ENCODE measurements at regions not wholly inside any gene's neighbourhood (a gene's known extent, or its start where the extent isn't known, plus 50 kb on each side); places are given as distances from the start of the nearest gene placed in this dataset.

DNA sequence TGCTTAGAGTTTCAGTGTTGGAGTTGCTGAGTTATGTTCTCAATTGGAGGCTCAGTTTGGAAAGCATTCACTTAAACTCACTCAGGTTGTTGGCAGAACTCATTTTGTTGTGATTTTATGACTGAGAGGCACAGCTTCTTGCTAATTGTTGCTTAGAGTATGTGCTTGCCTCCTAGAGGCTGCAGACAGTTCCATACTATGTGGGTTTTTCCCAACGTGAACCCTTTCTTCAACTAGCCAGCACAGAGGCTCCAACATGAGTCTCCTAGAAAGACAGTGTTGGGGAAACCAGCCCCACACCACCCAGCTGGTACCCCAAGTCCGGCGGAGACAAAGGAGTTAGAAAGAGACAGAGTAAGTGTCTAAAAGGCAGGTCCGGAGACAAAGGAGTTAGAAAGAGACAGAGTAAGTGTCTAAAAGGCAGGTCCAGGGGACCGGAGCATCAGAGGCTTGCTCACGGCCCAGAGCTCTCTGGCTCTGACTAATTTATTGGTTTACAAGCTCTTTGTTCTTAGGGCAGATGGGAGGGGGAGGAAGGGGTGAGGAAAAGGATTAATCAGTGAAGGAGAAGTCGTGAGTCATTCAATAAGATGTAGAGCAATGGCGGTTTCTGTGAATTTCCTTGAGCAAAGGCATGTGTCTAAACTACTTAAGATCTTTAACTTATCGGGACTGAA, 999.7 kb upstream of the LRRTM1 start:
- CTCF ChIA-PET = no interaction called here
- POLR2A ChIA-PET = no interaction called here
- Histone ChIP-seq H3K4me1 (ENCODE audit: control insufficient read depth, insufficient read depth, low read length) (no peaks in the 10 kb centered on the region), H3K27ac (ENCODE audit: extremely low read depth, low read depth, low read length) (no peak overlapping the region), H3K4me3 (ENCODE audit: low read depth, low read length) (no peak overlapping the region), H3K36me3 (ENCODE audit: control insufficient read depth in 2 of 2, insufficient read depth in 1 of 2, low read length in 2 of 2) (no peaks in the 10 kb centered on the region), H3K9me3 (ENCODE audit: control insufficient read depth, insufficient read depth, low read depth, low read length) (no peaks in the 10 kb centered on the region)
- TF ChIP-seq ZNF2 (tag by site-specific recombination; IDR thresholded peaks at IDR 0.05) (no peak), ZNF433 (tag by site-specific recombination; IDR thresholded peaks at IDR 0.05; ENCODE audit: low read depth) (no peak), IKZF3 (tag by site-specific recombination; IDR thresholded peaks at IDR 0.05) (no peak), ZNF19 (tag by site-specific recombination; IDR thresholded peaks at IDR 0.05; ENCODE audit: low read depth) (no peak), ZNF530 (tag by site-specific recombination; IDR thresholded peaks at IDR 0.05; ENCODE audit: low read depth) (no peak), ZNF350 (tag by site-specific recombination; IDR thresholded peaks at IDR 0.05) (no peak), TRIM28 (IDR thresholded peaks at IDR 0.05; ENCODE audit: borderline replicate concordance, low read length) (no peak), ZBTB21 (tag by site-specific recombination; IDR thresholded peaks at IDR 0.05) (no peak), ZNF132 (tag by site-specific recombination; IDR thresholded peaks at IDR 0.05; ENCODE audit: borderline replicate concordance) (no peak), ZFP3 (tag by site-specific recombination; IDR thresholded peaks at IDR 0.05; ENCODE audit: low read depth) (no peak), ZNF670 (tag by site-specific recombination; IDR thresholded peaks at IDR 0.05; ENCODE audit: low read depth) (no peak), MZF1 (tag by site-specific recombination; IDR thresholded peaks at IDR 0.05; ENCODE audit: borderline replicate concordance) (no peak), ZNF202 (tag by site-specific recombination; IDR thresholded peaks at IDR 0.05; ENCODE audit: borderline replicate concordance) (no peak)
- TF ChIP-seq, protein P1, sequence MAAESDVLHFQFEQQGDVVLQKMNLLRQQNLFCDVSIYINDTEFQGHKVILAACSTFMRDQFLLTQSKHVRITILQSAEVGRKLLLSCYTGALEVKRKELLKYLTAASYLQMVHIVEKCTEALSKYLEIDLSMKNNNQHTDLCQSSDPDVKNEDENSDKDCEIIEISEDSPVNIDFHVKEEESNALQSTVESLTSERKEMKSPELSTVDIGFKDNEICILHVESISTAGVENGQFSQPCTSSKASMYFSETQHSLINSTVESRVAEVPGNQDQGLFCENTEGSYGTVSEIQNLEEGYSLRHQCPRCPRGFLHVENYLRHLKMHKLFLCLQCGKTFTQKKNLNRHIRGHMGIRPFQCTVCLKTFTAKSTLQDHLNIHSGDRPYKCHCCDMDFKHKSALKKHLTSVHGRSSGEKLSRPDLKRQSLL (tag by site-specific recombination; IDR thresholded peaks at IDR 0.05) = no peak
- TF ChIP-seq, protein P2, sequence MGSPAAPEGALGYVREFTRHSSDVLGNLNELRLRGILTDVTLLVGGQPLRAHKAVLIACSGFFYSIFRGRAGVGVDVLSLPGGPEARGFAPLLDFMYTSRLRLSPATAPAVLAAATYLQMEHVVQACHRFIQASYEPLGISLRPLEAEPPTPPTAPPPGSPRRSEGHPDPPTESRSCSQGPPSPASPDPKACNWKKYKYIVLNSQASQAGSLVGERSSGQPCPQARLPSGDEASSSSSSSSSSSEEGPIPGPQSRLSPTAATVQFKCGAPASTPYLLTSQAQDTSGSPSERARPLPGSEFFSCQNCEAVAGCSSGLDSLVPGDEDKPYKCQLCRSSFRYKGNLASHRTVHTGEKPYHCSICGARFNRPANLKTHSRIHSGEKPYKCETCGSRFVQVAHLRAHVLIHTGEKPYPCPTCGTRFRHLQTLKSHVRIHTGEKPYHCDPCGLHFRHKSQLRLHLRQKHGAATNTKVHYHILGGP (tag by site-specific recombination; IDR thresholded peaks at IDR 0.05) = no peak
- TF ChIP-seq, protein P3, sequence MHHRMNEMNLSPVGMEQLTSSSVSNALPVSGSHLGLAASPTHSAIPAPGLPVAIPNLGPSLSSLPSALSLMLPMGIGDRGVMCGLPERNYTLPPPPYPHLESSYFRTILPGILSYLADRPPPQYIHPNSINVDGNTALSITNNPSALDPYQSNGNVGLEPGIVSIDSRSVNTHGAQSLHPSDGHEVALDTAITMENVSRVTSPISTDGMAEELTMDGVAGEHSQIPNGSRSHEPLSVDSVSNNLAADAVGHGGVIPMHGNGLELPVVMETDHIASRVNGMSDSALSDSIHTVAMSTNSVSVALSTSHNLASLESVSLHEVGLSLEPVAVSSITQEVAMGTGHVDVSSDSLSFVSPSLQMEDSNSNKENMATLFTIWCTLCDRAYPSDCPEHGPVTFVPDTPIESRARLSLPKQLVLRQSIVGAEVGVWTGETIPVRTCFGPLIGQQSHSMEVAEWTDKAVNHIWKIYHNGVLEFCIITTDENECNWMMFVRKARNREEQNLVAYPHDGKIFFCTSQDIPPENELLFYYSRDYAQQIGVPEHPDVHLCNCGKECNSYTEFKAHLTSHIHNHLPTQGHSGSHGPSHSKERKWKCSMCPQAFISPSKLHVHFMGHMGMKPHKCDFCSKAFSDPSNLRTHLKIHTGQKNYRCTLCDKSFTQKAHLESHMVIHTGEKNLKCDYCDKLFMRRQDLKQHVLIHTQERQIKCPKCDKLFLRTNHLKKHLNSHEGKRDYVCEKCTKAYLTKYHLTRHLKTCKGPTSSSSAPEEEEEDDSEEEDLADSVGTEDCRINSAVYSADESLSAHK (tag by site-specific recombination; IDR thresholded peaks at IDR 0.05) = no peak
- TF ChIP-seq, protein P4, sequence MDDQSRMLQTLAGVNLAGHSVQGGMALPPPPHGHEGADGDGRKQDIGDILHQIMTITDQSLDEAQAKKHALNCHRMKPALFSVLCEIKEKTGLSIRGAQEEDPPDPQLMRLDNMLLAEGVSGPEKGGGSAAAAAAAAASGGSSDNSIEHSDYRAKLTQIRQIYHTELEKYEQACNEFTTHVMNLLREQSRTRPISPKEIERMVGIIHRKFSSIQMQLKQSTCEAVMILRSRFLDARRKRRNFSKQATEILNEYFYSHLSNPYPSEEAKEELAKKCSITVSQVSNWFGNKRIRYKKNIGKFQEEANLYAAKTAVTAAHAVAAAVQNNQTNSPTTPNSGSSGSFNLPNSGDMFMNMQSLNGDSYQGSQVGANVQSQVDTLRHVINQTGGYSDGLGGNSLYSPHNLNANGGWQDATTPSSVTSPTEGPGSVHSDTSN (CRISPR knock-in tag; IDR thresholded peaks at IDR 0.05) = no peak
- TF ChIP-seq, protein P5, sequence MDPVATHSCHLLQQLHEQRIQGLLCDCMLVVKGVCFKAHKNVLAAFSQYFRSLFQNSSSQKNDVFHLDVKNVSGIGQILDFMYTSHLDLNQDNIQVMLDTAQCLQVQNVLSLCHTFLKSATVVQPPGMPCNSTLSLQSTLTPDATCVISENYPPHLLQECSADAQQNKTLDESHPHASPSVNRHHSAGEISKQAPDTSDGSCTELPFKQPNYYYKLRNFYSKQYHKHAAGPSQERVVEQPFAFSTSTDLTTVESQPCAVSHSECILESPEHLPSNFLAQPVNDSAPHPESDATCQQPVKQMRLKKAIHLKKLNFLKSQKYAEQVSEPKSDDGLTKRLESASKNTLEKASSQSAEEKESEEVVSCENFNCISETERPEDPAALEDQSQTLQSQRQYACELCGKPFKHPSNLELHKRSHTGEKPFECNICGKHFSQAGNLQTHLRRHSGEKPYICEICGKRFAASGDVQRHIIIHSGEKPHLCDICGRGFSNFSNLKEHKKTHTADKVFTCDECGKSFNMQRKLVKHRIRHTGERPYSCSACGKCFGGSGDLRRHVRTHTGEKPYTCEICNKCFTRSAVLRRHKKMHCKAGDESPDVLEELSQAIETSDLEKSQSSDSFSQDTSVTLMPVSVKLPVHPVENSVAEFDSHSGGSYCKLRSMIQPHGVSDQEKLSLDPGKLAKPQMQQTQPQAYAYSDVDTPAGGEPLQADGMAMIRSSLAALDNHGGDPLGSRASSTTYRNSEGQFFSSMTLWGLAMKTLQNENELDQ (tag by site-specific recombination; IDR thresholded peaks at IDR 0.05; ENCODE audit: low read depth) = no peak

Measured in HEK293 (cell line).